GM12873 (cell line): ENCODE measurements at regions not wholly inside any gene's neighbourhood (a gene's known extent, or its start where the extent isn't known, plus 50 kb on each side); places are given as distances from the start of the nearest gene placed in this dataset.

Source experiments
- TF ChIP-seq, protein P1 (sequence below): IDR thresholded peaks from 2 replicates; pipeline ENCODE4 v1.5.1; 2012; ENCODE audit warnings: low read depth, mild to moderate bottlenecking, moderate library complexity, low read length, control low read depth; ENCODE audit not compliant: insufficient read depth; ENCODE audit errors: missing control alignments

DNA sequence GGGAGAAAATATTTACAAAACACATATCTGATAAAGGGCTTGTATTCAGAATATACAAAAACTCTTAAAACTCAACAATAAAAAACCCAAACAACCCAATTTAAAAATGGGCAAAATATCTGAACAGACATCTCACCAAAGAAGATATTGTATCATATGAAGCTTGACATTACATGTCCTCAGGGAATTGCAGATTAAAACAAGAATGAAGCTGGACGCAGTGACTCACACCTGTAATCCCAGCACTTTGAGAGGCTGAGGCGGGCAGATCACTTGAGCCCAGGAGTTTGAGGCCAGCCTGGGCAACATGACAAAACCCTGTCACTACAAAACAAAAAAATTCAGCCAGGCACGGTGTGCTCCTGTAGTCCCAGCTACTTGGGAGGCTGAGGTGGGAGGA lies 135.4 kb upstream of the AKIRIN2 start:
- TF ChIP-seq, protein P1, sequence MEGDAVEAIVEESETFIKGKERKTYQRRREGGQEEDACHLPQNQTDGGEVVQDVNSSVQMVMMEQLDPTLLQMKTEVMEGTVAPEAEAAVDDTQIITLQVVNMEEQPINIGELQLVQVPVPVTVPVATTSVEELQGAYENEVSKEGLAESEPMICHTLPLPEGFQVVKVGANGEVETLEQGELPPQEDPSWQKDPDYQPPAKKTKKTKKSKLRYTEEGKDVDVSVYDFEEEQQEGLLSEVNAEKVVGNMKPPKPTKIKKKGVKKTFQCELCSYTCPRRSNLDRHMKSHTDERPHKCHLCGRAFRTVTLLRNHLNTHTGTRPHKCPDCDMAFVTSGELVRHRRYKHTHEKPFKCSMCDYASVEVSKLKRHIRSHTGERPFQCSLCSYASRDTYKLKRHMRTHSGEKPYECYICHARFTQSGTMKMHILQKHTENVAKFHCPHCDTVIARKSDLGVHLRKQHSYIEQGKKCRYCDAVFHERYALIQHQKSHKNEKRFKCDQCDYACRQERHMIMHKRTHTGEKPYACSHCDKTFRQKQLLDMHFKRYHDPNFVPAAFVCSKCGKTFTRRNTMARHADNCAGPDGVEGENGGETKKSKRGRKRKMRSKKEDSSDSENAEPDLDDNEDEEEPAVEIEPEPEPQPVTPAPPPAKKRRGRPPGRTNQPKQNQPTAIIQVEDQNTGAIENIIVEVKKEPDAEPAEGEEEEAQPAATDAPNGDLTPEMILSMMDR: no peak

DNA sequence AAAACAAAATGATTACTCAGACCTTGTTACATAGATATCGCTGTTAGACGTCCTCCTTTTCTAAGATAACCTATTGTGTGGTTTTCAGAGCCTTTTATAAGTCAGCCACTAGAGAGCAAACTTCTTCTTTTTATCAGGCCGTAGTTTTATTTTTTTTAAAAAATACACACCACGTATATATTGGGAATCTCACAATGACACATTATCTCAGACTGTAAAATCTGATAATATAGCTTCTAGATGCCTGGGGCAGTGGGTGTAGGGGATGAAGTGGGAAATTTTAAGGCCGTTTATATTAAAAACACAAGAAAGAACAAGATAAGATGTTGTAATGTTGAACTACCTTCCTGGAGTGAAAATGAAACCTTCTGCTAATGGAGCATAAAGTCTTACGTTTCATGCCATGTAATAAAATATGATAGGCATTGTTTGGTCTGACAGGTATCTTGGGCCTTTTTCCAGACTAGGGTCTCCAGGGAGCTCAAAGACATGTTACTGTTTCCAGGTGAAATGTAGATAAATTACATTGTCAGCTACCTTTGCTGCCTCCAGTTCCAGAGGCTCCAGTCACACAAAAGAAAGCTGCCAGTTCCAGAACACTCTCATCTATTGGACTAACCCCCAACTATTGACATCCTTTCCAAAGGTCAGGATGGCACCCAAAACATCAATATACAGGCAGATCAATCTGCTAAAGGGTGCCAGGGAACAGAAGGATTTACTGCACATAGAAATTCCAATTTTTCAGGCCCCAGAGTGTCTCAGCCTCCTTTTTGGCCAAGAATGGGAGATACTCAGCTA lies 130.2 kb upstream of the AKIRIN2 start:
- TF ChIP-seq, protein P1: peak; percentile 49

DNA sequence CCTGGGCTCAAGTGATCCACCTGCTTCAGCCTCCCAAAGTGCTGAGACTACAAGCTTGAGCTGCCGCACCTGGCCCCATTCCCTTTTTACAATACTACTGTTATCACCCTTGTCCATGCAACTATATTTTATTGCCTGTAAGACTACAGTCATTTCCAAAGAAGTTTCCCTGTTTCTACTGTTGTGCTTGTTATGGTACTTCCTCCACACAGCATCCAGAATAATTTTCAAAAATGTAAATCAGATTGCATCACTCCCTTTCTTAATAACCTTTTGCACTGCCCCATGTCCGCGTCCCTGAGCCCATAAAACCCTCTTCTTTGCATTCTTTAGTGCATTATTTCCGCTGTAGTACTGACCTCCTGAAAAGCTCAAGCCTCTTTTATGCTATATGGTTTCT lies 128.9 kb upstream of the AKIRIN2 start:
- TF ChIP-seq, protein P1: no peak

GRCh38 chr6:87829622-87830121 lies 127.6 kb upstream of the AKIRIN2 start:
- TF ChIP-seq, protein P1: no peak

DNA sequence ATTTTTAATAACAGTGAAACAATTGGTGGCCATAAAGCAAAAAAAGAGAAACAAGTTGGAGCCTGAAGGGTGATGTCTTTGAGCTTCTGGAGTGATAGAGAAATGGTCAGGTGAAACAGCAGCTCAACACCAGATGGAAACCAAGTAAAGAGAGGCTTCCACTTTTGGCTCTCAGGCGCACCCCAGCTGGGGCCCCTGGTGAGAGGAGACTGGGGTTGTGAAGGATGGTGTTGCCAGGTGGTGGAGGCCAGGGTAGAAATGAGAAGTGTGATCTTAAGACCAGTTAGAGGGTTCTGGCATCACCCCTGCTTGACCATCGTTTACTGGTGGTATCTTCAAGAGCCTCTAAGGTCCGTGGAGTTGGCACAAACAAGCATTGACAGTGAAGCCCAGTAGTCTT lies 126.0 kb upstream of the AKIRIN2 start:
- TF ChIP-seq, protein P1: no peak

DNA sequence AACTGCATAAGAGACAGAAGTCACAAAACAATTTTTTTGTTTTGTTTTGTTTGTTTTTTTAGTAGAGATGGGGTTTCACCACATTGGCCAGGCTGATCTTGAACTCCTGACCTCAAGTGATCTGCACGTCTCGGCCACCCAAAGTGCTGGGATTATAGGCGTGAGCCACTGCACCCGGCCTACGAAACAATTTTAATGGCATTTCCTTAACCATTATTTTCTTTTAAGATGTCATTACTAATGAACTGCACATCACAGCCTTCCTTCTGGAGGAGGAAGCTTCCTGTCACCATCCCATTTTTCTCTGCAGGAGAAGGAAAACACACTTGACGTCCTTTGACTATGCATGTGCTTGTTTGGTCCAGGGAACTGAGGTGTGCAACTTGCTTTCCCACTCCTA lies 125.3 kb upstream of the AKIRIN2 start:
- TF ChIP-seq, protein P1: no peak

DNA sequence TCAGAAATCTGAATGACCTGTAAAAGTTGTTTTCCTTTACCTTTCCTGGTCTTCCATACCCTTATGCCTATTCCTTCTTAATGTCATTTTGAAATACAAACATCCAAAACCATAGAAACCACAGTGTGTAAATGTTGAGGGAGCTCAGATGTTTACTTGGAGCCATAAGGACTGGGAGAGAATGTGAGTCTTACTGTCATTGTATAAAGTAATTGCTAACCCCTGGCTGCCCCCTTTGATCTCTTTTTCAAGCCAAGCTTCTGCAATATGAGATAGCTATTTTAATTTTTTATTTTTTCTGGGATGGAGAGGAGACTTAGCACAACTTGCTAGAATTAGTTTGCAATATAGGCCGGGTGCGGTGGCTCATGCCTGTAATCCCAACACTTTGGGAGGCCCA lies 124.4 kb upstream of the AKIRIN2 start:
- TF ChIP-seq, protein P1: no peak
